GM23248 (cell line): ENCODE measurements at regions not wholly inside any gene's neighbourhood (a gene's known extent, or its start where the extent isn't known, plus 50 kb on each side); places are given as distances from the start of the nearest gene placed in this dataset.

Experiments
- EZH2 ChIP-seq: fragments of 200-600 bp; sonication (generic); IDR thresholded peaks from 2 replicates; pipeline ENCODE4 v1.6.1; 2018; ENCODE audit warnings: antibody characterized with exemption, mild to moderate bottlenecking; ENCODE audit not compliant: insufficient read depth, poor library complexity, severe bottlenecking
- EZH2phosphoT487 ChIP-seq: fragments of 200-600 bp; sonication (generic); IDR thresholded peaks from 2 replicates; pipeline ENCODE4 v1.6.1; 2018; ENCODE audit warnings: antibody characterized with exemption, moderate library complexity, mild to moderate bottlenecking, low read depth; ENCODE audit not compliant: insufficient read depth

DNA sequence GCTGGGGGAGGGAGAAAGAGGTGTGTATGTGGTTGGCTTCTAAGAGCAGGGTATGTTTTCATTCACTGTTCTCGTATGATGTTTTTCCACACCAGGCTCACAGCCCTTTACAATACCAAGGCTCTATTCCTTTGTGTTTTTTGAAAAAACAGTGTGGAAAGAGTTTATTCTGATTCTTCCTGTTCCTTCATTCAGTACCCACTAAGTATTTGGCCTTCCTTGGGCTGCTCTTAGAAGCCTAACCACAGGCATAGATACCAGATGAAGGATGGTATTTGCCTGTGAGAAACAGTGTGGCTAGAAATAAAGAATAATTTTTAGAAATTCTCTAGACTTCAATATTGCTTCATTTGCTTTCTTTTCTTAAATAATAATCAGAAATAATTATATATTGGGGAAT, 518.0 kb upstream of the DIPK2B start:
- TF ChIP-seq EZH2 (no peak), EZH2phosphoT487 (no peak)
